ENCODE measurements at regions not wholly inside any gene's neighbourhood (a gene's known extent, or its start where the extent isn't known, plus 50 kb on each side); places are given as distances from the start of the nearest gene placed in this dataset.

- peaks cover 0 to 5% (median 0%) of the 10 kb centered on the region in 10 experiments; a peak in 1 of 20 replicates for H3K4me1 ChIP-seq
- no peaks in the 10 kb centered on the region for H4K20me1 ChIP-seq
- no peak overlapping the region for H3K4me2 ChIP-seq
- H3K36me3 ChIP-seq, result no peaks in the 10 kb centered on the region
- no peaks in the 10 kb centered on the region; a peak in 1 of 22 replicates for H3K27me3 ChIP-seq
- no peak overlapping the region for H3K27ac ChIP-seq
- peaks cover 22 to 54% (median 40%) of the 10 kb centered on the region in 11 experiments for H3K9me3 ChIP-seq (replicated peaks in 1 of 11)
- no peak overlapping the region for H3K4me3 ChIP-seq
- no peak overlapping the region for H3K9ac ChIP-seq
- TF ChIP-seq Cebpa-rat (IDR thresholded peaks at IDR 0.05), result no peak
Observed at GRCh38 chr2:238552226-238552625, 125.5 kb downstream of the ASB1 start.

GRCh38 chr2:238553159-238553558 lies 126.4 kb downstream of the ASB1 start:
- no peak overlapping the region for H3K27ac ChIP-seq
- H4K20me1 ChIP-seq, result no peaks in the 10 kb centered on the region; a peak in 1 of 22 replicates
- H3K4me3 ChIP-seq, result no peak overlapping the region
- no peak for TF ChIP-seq Cebpa-rat (IDR thresholded peaks at IDR 0.05)
- no peaks in the 10 kb centered on the region; a peak in 1 of 22 replicates for H3K27me3 ChIP-seq
- no peak overlapping the region for H3K9ac ChIP-seq
- H3K4me2 ChIP-seq, result no peak overlapping the region
- peaks cover 22 to 54% (median 40%) of the 10 kb centered on the region in 11 experiments for H3K9me3 ChIP-seq (replicated peaks in 1 of 11)
- peaks cover 0 to 5% (median 0%) of the 10 kb centered on the region in 10 experiments; a peak in 1 of 20 replicates for H3K4me1 ChIP-seq
- H3K36me3 ChIP-seq, result no peaks in the 10 kb centered on the region

- H3K9me3 ChIP-seq (replicated peaks in 1 of 11), result peaks cover 22 to 46% (median 39%) of the 10 kb centered on the region in 11 experiments
- TF ChIP-seq Cebpa-rat (IDR thresholded peaks at IDR 0.05), result no peak
- H3K4me1 ChIP-seq, result peaks cover 0 to 5% (median 0%) of the 10 kb centered on the region in 10 experiments; a peak in 1 of 20 replicates
- H3K27ac ChIP-seq, result no peak overlapping the region
- H3K36me3 ChIP-seq, result no peaks in the 10 kb centered on the region
- no peak overlapping the region for H3K4me3 ChIP-seq
- H4K20me1 ChIP-seq, result no peaks in the 10 kb centered on the region; a peak in 1 of 22 replicates
- no peak overlapping the region; a peak in 1 of 22 replicates for H3K4me2 ChIP-seq
- no peaks in the 10 kb centered on the region; a peak in 1 of 22 replicates for H3K27me3 ChIP-seq
- H3K9ac ChIP-seq, result no peak overlapping the region
Observed at GRCh38 chr2:238554468-238555315, 128.0 kb downstream of the ASB1 start.

- no peaks in the 10 kb centered on the region; a peak in 1 of 22 replicates for H4K20me1 ChIP-seq
- H3K9me3 ChIP-seq (replicated peaks in 1 of 11), result peaks cover 16 to 34% (median 29%) of the 10 kb centered on the region in 11 experiments
- H3K9ac ChIP-seq, result no peak overlapping the region
- H3K27me3 ChIP-seq, result no peaks in the 10 kb centered on the region; a peak in 1 of 22 replicates
- H3K4me2 ChIP-seq, result no peak overlapping the region
- peaks cover 0 to 5% (median 0%) of the 10 kb centered on the region in 10 experiments; a peak in 1 of 20 replicates for H3K4me1 ChIP-seq
- H3K4me3 ChIP-seq, result no peak overlapping the region
- no peak for TF ChIP-seq Cebpa-rat (IDR thresholded peaks at IDR 0.05)
- H3K36me3 ChIP-seq, result no peaks in the 10 kb centered on the region
- no peak overlapping the region for H3K27ac ChIP-seq
Observed at GRCh38 chr2:238555786-238556542, 129.2 kb downstream of the ASB1 start.

GRCh38 chr2:238557431-238557830 lies 130.7 kb downstream of the ASB1 start:
- Histone ChIP-seq H3K9ac (no peak overlapping the region), H3K9me3 (replicated peaks in 1 of 11) (peaks cover 16 to 22% (median 18%) of the 10 kb centered on the region in 11 experiments), H3K27me3 (no peaks in the 10 kb centered on the region; a peak in 1 of 22 replicates), H3K27ac (no peak overlapping the region), H3K4me2 (no peak overlapping the region), H3K4me3 (no peak overlapping the region), H4K20me1 (no peaks in the 10 kb centered on the region; a peak in 1 of 22 replicates), H3K36me3 (no peaks in the 10 kb centered on the region), H3K4me1 (peaks cover 0 to 5% (median 0%) of the 10 kb centered on the region in 10 experiments; a peak in 1 of 20 replicates)
- TF ChIP-seq Cebpa-rat (IDR thresholded peaks at IDR 0.05), result no peak

- Histone ChIP-seq H3K4me1 (peaks cover 0 to 5% (median 0%) of the 10 kb centered on the region in 10 experiments; a peak in 1 of 20 replicates), H3K36me3 (no peaks in the 10 kb centered on the region), H3K27ac (no peak overlapping the region), H4K20me1 (no peaks in the 10 kb centered on the region; a peak in 1 of 22 replicates), H3K4me2 (no peak overlapping the region), H3K9me3 (replicated peaks in 1 of 11) (peaks cover 12 to 17% (median 13%) of the 10 kb centered on the region in 11 experiments), H3K4me3 (no peak overlapping the region), H3K9ac (no peak overlapping the region), H3K27me3 (no peaks in the 10 kb centered on the region)
- TF ChIP-seq Cebpa-rat (IDR thresholded peaks at IDR 0.05), result no peak
Observed at GRCh38 chr2:238557936-238558335, 131.2 kb downstream of the ASB1 start.

GRCh38 chr2:238558456-238559099 lies 131.9 kb downstream of the ASB1 start:
- Histone ChIP-seq H3K9ac (no peak overlapping the region), H3K4me1 (peaks cover 0 to 5% (median 0%) of the 10 kb centered on the region in 10 experiments; a peak in 1 of 20 replicates)
- no peak for TF ChIP-seq Cebpa-rat (IDR thresholded peaks at IDR 0.05)

GRCh38 chr2:238560234-238560633 lies 133.5 kb downstream of the ASB1 start:
- no peak overlapping the region for H3K4me3 ChIP-seq
- no peaks in the 10 kb centered on the region; a peak in 1 of 22 replicates for H4K20me1 ChIP-seq
- H3K9me3 ChIP-seq (replicated peaks in 1 of 11), result no peaks in the 10 kb centered on the region
- H3K27ac ChIP-seq, result no peak overlapping the region
- no peak overlapping the region for H3K9ac ChIP-seq
- no peak for TF ChIP-seq Cebpa-rat (IDR thresholded peaks at IDR 0.05)
- no peaks in the 10 kb centered on the region for H3K36me3 ChIP-seq
- H3K27me3 ChIP-seq, result no peaks in the 10 kb centered on the region
- no peak overlapping the region for H3K4me2 ChIP-seq
- H3K4me1 ChIP-seq, result no peaks in the 10 kb centered on the region

More at GRCh38 chr2:238558456-238559099, 131.9 kb downstream of the ASB1 start:
- no peaks in the 10 kb centered on the region for H3K27me3 ChIP-seq
- H3K36me3 ChIP-seq, result no peaks in the 10 kb centered on the region
- no peak overlapping the region for H3K4me3 ChIP-seq
- peaks cover 6 to 11% (median 7%) of the 10 kb centered on the region in 11 experiments; a peak in 19 of 22 replicates for H3K9me3 ChIP-seq (replicated peaks in 1 of 11)
- no peaks in the 10 kb centered on the region; a peak in 1 of 22 replicates for H4K20me1 ChIP-seq
- no peak overlapping the region for H3K4me2 ChIP-seq
- H3K27ac ChIP-seq, result no peak overlapping the region

Measured in BLaER1 treated with 17β-estradiol and CSF1 and Interleukin-3, amounts not matched to agents 10 nM and 100 nM (cell line).